AG08395 (cell line): ENCODE measurements at regions not wholly inside any gene's neighbourhood (a gene's known extent, or its start where the extent isn't known, plus 50 kb on each side); places are given as distances from the start of the nearest gene placed in this dataset.
A peak's percentile ranks its signal among the peaks of the same experiment; 100 is the strongest.
"Not testable (repeated sequence)": the region's sequence is repeated elsewhere in the genome, so short reads cannot be mapped to it uniquely, and the experiment has no call there.

Experiments
- DNase-seq: peaks from one replicate; pipeline ENCODE4 v3.0.0; 2012; ENCODE audit warnings: mixed read lengths, low spot score

DNA sequence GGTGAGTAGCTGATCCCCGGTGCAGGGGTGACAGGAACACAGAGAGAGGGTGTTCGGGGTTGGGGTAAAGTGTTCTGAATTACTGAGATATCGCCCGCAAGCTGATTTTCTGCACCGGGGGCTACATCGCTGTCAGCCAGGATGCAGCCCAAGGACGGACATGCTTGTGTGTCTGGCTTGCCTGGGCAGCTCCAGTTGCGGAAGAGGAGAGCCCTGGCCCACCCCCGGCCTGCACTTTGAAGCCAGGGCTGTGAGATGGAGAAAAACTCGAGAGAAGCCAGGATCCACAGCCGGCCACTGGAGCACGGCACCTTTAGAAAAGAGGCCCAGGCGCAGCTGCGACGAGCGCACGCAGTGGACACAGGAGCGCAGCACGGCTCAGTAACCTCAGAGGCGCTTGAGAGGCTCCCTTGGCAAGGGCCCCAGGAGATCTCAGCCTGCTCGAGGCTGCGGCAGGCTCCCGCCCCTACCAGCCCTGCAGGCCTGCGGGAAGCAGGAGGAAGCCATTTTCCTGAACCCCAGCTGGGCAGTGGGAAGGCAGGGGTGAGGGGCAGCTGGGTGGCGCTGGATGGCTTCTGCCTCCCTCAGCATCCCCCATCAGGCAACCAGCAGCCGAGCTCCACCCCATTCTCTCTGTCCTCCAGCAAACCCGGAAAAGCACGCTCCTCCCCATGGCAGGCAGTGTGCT lies 59.2 kb downstream of the C9orf50 start:
- DNase-seq, result peak; percentile 42

DNA sequence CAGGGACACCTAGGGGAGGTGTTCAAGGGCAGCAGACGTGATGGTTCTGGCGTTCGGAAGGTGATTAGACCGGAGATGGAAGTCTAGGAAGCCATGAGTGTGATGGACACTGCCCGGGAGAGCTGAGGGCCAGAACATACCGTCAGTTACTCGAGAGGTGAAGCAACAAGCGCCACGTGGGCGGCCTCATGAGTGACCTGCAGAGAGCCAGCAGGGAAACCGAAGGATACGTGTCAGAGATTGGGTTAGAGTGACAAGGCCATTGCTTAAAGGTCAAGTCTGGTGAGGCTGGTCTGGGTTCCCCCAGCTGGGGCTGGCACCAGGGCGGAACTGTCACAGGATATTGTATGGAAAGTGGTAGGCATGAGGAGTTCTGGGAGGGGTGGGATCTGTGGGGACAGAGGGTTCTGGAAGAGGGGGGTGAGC lies 60.0 kb downstream of the C9orf50 start:
- no peak for DNase-seq

DNA sequence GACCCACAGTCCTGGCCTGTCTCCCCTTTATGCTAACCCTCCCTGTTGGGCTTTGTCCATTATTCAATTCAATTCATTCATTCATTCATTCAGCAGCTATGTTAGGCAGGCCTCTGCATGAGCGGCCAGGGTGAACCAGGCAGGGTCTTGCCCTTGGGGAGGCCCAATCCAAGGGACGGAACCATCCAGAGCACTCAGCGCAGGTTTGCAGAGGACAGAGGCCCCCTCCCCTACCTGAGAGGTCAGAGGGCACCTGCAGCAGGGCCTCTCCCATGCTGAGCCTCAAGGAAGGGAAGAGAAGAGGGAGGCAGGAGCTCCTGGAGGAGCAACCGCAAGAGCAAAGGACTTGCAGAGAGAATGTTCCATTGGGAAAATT lies 61.4 kb downstream of the C9orf50 start:
- DNase-seq, result no peak

DNA sequence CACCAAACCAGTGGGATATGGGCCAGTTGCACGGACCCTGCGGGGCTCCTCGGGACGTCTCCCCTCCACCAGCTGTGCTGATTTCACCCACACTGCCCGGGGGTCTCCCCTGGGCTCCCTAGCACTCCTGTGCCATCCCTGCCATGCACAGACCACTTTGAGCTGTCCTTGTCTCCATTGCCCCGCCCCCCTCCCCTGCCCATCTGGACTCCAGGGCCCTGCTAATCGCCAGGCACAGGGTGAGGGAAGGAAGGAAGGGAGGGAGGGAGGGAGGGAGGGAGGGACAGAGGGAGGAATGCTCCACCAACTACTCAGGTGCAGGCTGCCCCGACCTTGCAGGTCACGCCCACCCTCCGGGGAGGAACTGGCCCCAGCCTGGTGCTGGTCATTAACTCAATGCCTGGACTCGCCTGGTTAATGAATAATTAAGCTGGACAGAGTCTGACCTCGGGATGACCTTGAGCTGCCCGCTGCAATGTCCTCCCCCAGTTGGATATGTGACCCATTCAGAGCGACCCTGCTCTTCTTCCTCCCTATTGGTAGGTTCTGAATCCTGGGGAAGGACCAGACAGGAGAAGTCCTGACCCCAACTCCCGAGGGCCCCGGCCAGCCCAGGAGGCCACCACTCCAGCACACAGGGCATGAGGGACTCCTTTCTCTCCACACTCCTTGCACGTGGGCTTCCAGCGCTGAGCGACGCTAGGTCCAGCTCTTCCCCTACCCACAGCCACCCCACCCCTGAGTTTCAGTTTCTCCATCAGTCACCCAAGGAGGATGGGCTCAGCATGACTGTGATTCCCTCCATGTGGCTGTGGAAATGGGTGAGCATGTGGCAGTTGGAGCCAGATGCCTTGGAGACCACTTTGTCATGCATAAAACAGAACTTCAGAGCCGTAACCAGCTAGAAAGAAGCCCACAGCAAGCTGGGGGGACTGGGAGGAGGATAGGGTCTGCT lies 62.1 kb downstream of the C9orf50 start:
- no peak for DNase-seq

DNA sequence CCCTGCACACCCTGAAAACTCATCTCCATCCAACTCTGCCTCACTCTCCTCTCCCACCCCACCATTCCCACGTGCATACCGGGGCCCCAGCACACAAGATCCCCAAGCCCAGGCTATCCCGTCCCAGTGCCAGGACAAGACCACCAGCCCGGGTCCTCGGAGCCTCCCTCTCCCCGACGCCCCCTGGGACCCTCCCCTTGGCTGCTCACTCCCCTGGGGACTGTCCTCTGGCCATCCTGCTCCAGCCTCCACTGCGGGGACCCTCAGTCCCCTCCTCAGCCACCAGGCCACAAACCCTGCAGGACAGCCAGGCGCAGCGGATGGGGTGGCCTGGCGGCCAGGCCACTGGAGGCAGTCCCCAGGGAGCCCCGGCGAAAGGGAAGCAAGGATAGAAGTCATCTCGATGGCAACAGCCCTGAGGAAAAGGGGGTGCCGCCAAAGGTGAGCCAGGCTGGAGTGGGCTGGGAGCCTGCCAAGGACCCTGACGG lies 62.8 kb downstream of the C9orf50 start:
- DNase-seq, result no peak

DNA sequence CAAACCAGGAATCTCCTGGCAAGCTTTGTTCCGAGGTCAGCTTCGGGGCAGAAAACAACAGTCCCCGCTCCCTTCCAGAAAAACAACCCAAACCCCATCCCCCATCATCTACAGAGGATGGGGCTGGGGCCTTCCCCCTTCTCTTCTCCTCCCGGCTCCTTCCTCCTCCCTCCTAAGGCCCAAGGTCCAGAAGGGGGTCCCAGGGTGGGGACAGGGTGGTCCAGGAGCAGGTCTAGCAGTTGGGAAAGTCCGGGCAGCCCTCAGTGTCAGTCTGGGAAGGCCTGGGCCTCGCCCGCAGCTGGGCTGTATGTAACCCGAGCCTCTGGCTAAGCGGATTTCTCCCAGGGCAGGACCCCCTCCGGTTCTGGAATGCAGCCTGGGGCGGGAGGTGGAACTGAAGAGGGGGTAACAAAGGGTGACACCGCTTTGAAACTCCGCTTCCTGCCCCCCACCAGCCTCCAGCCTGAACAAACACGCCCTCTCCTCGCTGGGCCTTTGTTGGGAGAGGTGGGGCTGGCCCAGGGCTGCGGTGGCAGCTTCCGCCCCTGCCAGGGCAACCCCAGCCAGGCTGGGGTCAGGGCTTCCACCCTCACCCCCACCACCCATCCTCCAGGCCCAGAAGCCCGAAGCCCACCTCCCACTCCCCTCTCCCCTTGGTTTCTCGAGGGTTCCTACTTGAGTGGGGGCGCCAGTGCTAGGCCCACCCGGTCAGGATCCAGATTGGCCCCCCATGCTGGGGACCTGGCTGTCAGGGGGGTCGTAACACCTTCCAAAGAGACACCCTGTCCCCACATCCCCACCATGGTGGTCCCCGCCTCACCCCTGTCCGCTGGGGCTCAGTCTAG lies 63.5 kb downstream of the C9orf50 start:
- DNase-seq, result no peak

DNA sequence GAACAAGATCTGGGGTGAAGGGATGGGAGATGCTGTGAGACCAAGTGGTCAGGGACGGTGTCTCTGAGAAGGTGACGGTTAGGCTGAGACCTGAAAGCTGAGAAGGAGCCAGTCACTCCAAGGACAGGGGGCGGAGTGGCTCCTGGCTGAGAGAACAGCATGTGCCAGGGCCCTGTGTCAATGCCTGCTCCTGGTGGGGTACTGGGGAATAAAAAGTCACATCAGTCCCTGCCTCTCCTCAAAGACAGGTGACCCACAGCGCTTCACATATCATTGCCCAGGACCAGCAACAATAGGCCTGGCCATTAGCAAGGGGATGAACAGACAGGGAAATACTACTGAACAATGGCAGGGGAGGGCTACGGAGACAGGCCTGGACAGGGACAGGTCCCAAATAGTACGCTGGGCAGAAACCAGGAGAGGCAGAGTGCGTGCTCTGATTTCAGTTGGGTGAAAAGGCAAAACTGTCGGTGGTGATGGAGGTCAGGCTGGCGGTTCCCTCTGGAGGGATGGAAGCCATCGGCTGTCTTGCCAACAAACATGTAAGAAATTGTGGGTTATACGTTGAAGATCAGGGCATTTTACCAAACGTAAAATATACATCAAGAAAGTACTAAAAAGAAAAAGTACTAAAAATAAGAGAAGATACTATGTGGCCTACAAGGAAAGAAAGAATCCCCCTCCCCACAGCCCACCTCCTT lies 64.3 kb downstream of the C9orf50 start:
- DNase-seq, result no peak

DNA sequence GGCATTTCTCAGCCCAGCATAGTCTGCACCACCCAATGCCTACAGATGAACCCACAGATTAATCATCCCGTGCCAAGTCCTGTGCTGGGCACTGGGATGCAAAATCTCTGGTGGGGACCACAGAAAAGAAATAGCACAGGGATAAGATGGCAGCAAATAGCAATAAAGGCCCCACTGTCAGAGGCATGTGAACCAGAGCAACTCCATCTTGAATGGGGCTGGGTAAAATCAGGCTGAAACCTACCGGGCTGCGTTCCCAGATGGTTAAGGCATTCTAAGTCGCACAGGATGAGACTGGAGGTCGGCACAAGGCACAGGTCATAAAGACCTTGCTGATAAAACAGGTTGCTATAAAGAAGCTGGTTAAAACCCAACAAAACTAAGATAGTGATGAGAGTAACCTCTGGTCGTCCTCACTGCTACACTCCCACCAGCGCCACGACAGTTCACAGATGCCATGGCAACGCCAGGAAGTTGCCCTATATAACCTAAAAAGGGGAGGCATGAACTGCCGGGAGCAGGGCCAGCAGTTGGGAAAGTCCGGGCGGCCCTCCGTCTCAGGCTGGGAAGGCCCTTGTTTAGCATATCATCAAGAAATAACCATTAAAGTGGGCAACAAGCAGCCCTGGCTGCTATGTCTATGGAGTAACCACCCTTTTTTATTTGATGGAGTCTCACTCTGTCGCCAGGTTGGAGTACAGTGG lies 65.2 kb downstream of the C9orf50 start:
- no peak for DNase-seq

DNA sequence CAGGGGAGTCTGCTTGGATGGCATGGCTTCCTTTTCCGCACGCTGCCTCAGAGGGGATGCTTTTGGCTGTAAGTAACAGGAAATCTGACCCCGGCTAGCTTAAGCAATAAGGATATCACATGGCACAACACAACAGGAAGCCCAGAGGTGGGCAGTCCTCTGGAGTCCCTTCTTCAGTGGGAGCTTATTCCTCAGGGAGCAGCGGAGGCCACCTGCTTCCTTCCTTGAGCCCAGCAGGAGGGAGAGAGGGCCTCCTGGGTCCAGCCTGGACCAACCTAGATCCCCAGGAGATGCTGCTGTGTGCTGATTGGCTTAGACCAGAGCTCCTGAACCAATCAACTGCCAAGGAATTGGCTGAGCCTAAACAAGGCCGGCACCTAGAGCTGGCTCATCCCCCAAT lies 66.3 kb downstream of the C9orf50 start:
- DNase-seq, result no peak

DNA sequence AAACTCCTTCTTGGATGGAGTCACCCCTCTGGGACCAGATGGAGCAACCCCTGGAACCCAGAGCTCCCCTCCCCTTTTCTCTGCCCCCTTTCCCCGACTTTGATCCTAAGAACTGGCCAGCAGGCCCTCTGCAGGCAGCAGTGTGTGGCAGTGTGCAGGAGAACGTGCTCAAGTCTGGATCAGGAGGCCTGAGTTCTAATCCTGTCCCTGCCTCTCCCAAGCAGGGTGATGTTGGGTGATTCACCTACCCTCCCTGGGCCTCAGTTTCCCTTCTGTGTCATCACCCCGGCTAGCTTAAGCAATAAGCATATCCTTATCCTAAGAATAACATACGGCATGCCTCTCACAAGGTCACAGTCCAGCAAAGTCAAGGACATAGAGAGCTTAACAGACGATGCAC lies 67.6 kb downstream of the C9orf50 start:
- no peak for DNase-seq

DNA sequence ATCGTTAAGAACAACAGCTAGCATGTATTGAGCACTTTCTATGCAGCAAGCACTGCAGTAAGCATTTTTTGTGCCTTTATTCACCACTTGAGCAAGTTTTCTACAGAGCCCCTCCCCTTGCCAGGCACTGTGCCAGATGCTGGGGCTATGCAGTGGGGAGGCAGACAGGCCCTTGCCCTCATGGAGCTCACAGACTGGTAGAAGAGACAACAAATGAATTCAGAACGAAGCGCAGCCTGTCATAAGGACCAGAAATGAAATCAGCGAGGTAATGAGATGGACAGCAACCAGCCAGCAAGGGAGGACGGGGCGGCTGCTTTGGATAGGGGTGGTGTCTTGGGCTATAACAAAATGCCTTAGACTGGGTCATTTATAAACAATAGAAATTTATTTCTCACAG lies 68.8 kb downstream of the C9orf50 start:
- DNase-seq, result no peak

DNA sequence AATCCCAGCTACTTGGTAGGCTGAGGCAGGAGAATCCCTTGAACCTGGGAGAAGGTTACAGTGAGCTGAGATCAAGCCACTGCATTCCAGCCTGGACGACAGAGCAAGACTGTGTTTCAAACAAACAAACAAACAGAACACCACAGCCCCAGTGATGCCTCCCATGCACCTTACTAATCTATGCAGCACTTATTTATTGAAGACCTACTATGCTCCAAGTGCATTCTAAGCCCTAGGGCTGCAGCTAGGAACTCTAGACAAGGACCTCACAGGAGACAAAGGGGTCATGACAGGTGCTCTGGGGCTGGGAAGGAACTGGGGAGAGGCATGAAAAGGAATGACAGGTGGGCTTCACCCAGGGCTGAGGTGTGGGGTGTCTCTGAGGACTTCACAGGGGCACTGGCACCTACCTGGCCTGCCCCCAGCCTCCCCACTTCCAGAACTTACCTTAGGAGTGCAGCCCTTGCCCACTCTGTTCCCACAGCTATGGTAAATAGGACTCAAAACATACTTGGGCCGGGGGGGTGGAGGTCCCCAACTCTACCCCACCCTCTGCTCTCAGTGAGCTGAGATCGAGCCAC lies 69.4 kb downstream of the C9orf50 start:
- DNase-seq, result no peak

DNA sequence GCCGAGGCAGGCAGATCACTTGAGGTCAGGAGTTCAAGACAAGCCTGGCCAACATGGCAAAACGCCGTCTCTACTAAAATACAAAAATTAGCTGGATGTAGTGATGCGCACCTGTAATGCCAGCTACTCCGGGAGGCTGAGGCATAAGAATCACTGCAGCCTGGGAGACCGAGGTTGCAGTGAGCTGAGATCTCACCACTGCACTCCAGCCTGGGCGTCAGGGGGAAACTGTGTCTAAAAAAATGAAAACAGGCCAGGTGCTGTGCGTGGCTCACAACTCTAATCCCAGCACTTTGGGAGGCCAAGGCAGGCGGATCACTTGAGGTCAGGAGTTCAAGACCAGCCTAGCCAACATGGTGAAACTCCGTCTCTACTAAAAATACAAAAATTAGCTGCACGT lies 69.9 kb downstream of the C9orf50 start:
- not testable (repeated sequence) for DNase-seq

DNA sequence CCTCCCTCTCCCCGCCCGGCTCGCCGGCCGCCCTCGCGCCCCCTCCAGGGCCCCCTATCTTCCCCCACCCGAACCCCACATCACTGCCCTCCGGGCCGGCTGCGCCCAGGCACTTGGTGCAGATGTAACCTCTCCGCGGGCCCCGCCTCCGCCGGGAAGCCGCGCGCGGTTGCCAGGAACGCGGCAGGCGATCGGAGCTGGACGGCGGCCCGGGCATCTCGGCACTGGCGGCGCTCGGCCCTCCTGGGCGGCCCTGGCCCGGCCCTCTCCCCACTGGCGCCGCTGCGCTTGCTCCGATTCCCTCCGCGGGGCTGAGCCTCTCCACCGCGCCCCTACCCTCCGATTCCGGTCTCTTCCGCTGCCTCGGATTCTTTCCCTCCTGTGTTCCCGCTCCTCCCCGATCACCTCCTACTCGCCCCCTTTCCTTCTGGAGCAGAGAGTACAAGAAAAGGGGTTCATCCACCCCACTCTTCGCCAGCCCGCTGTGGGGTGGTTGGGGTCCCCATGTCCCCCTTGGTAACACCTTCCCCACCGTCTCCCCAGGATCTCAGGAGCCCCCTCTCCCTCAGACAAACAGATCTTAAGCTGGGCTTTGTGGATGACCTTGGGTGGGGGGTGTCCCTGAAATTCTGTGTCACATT lies 70.6 kb downstream of the C9orf50 start:
- peak; percentile 83 for DNase-seq

DNA sequence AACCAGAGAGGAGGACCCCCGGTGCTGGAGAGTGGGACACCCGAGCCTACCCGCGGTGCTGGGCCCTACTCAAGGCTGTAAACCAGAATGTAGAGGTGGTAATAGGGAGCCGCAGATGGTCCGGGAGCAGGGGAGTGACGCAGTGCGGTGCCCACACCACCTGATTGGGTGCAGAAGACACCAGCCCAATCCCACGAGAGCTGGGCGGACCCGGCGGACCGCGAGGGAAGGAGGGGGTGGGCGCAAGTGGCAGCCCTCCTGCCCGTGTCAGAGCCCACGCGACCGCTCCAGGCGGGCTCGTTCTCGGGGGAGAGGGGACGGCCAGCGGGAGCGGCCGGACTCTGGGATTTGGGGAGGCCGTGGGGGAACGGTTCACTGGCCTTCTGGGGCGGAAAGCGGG lies 71.2 kb downstream of the C9orf50 start:
- peak; percentile 71 for DNase-seq

DNA sequence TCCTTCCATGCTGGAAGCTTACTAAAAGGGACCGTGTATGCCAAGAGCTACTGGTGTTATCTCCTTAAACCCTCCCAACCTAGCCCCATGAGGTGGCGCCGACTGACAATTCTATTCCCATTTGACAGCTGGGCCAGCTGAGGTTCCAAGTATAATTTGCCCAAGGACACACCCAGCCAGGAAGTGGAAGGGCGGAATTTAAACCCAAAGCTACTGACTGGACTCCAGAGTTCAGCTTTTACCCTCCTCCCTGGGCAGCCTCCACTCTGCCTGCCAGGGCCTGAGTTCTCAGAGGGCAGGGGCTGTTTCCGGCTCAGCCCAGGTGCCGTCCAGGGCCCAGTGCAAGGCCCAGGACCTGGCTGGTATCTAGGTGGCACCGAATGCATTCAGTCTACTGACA lies 71.8 kb downstream of the C9orf50 start:
- no peak for DNase-seq

DNA sequence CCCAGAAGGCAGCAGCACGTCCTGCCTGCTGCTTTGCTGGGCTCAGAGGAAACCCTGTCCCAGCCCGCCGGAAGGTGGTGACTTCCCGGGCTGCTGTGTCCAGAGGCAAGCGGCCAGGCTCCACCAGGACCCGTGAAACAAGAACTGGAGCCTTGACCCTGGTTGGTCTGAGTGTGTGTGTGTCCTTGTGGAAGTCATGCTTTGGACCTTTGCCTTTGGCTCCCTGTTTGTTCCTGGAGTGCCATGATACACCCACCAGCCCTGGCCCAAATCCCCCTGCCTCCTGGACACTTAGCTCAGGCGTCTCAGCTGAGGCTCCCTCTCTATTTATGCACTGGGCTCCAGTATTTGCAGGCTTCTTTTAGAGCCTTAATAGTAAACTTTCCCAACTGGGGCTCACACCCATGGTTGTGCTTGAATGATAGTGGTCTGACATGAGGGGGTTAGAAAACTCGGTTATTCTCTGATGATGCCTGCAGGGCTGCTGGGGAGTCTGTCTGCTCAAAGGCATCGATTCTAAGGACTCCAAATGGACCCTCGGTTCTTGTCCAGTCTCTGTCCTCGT lies 72.2 kb downstream of the C9orf50 start:
- no peak for DNase-seq

DNA sequence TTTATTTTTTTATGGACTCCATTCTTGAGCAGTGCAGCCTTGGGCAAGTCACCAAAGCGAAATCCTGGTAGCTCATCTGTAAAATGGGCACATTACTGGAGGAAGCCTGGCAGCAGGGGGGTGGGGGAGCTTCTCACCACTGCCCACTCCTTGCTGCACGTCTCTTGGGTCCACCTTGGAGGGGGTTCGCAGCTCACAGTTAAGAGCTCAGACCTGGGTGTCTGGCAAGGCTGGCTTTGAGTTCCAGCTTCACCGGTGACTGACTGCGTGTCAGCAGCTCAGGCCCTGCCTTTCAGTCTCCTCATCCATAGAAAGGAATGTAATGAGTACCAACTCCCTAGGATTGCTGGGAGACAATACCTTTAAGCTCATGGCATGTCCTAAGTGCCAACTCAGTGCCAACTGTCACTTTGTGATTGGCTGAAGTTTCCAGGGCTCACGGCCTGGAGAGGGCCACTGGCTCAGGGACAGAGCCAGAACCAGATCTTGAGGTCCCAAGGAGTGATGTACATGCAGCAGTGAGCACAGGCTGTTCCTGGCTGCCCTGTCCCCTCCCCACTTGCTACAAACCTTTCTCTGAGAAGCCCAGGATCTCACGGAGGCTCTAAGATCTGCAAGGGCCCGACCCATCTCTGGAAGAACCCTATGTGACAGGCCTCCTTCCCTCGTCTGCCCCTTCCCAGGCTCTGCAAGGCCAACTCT lies 72.9 kb downstream of the C9orf50 start:
- DNase-seq, result no peak

DNA sequence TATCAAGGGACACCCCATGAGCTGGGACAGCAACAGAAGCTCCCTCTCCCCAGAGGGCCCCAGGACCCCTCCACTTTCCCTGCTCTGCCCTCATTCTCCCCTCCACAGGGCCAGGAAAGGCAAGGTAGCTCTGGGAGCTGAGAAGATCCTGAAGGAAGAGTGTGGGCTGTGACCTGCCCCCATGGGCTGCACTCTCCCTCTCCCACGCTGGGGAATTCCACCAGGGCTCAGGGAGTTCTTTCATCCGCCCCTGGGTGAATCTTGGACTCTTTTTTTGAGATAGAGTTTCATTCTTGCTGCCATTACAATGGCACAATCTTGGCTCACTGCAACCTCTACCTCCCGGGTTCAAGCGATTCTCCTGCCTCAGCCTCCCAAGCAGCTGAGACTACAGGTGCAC lies 73.8 kb downstream of the C9orf50 start:
- no peak for DNase-seq
